ENCODE measurements at regions not wholly inside any gene's neighbourhood (a gene's known extent, or its start where the extent isn't known, plus 50 kb on each side); places are given as distances from the start of the nearest gene placed in this dataset.
"Not testable (repeated sequence)": the region's sequence is repeated elsewhere in the genome, so short reads cannot be mapped to it uniquely, and the experiment has no call there.

DNA sequence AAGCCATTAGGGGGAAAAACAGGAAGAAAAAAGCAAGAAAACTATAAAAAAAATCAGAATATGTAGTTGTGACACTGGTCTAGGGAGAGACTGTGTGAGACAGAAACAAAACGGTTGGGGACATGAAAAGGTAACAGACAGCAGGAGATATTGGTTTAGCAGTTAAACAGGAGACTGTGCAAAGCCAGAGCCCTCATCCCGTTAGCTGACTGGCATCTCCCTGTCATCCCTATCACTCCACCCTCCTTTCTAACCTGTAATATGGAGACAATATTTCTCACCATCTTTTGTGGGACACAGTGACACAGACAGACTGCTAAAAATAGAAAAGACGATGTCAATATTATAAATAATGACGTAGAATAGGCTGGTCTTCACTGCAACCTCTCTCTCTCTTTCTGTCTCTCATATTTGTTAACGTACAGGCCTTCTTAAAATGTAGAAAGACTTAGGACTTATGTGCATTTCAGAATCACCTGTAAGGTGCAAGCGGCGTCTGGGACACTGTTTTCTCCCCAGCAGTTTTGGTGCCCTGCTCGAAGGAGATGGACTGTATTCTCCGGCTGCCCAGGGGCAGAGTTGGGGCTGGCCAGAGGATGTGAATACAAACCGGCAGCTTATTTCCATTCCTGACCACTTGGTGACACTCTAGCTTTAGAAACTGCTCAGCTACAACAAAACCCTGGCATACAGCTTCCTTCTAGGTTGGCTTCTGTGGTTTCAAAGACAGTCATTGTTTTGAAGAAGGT, 190.6 kb downstream of the MAT2B start:
- peak; percentile 53 for DNase-seq (ENCODE audit: low read depth)

DNA sequence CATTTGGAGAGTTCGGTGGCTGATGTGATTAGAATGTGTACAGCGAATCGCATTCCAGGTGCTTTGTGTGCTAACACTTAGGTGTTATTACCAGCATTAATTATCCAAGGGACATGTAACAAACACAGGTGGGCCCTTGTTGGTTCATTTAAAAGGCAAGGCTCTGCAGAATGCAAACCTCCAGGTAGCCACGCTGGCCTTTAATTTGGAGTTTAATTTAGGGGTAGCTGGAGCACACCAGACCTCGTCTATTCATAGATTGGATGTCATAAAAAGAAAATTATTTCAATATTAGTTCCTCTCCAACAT, 191.1 kb downstream of the MAT2B start:
- no peak for DNase-seq (ENCODE audit: low read depth)

DNA sequence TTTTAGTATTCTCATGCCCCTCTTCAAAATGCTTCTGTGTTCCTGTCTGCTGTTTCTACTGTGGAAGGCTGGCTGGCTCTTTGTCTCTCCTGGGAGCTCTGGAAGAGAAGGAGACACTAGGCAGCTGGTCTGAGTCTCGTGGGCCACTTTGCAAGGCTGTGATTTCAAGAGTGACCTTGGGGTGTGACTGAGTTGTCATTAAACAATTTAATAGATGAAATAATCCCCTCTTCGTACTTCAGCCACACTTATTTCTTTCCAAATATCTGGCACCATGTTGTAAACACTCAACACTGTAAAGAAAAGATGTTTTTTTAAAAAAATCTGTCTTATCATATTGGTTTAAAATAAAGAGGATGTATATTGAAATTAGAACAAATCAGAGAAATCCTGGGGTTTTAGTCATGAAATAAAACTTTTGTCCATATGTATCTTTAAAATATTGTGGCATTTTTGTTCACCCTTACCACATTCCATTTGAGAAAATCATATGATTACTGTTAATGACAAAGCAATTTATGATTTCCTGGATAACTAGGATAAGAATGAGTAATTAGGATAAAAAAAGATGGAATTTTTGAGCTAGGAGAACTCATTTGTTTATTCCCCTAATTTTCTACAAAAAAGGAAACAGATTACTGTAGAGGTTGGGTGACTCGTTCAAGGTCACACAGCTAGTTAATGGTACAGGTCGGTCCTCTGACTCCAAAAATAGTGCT, 200.8 kb downstream of the MAT2B start:
- DNase-seq (ENCODE audit: low read depth): peak; percentile 9

DNA sequence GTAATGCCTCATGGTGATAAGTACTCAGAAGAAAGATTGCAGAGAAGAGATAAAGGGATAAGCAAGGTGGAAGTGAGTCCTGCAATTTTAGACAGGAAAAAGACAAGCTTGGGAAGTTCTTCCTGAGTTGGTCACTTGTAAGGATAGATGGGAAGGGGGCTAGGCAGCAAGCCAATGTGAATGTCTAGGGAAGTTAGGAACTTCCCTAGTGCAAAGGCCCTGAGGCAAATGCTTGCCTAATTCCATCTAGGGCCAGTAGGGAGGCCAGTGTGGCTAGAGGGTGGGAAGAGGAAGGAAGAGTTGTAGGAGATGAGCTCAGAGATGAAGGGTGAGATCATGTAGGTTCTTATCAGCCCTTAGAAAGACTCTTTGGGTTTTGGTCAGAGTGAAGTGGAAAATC, 206.6 kb downstream of the MAT2B start:
- no peak for DNase-seq (ENCODE audit: low read depth)

DNA sequence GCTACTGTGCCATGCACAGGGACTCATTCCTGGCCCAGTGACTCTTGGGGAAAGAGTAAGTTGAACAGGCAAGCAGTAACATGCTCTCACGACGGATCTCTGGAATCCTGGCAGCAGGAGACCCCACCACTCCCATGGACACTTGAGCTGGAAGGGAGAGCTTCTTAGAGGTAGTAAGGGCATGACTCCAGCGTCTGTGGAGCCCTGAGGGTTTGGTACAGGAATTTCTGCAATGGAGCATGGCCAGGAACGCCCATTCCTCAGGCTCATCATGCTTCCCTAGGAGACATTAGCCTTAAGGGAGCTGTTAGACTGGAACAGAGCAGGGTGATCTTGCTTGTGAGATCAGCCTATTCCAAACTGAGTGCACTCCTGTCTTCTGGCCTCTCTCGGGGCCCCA, 212.9 kb downstream of the MAT2B start:
- DNase-seq (ENCODE audit: low read depth): no peak

DNA sequence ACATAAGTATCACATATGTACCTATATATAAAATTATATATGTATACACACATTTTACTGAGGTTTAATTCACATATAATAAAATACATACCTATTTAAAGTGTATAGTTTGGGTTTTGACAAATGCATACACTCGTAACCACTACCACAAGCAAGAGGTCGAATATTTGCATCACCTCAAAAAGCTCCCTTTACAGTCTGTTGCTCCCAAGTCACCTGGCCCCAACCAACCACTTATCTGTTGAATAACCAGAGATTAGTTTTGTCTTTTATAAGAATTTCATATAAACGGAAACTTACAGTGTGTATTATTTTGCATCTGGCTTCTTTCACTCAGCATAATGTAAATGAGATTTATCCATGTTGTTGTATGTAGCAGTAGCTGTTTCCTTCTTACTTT, 218.9 kb downstream of the MAT2B start:
- DNase-seq (ENCODE audit: low read depth): no peak

DNA sequence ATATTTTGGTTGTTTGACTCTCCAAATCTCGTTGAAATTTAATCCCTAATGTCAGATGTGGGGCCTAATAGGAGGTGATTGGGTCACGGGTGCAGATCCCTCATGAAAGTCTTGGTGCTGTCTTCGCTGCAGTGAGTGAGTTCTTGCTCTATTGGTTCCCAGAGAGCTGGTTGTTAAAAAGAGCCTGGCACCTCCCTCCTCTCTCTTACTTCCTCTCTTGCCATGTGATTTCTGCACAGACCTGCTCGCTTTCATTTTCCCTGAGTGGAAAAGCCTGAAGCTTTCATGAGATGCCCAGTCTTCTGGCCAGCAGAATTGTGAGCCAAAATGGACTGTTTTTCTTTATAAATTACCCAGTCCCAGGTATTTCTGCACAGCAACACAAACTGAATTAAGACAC, 221.6 kb downstream of the MAT2B start:
- no peak for DNase-seq (ENCODE audit: low read depth)

DNA sequence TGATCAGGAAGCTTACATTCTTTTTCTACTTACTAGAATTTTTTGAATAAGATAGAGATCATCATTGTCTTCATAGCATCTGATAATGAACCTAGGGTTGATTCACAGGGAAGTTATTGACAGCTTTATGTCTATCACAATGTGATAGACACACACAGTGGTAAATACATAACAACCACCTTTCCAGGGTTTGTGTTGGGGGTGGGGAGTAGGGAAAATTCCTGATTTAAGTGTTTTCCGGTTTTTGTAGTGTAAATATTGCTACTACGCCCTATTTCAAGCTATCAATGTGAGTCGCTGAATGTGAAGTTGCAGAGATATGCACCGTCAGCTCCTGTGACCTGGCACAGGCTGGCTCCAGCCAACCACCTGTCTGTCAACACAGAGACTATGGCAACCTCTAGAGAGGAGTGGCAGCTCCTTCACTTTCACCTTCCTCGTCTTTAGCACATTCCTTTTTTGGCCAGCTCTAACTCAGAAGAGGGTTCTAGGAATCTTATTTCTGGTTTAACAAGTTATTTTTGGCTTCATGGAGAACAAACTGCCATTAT, 224.9 kb downstream of the MAT2B start:
- DNase-seq (ENCODE audit: low read depth): no peak

DNA sequence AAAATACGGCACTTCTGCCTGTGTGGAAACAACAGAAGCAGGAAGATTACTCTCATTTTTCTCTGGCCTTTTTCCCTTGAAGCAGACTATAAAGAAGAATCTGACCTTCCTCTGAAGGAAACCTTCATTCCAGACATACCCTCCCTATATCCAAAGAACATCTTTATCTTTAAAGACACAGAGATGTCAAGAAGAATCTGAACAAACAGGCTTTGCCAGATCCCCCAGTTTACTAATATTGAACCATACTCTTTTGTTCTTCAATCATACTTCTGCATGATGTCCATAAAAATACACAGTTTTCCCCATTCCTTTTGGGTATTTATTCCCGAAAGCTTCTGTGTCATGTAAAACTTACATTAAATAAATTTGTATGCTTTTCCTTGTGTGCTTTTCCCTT, 225.8 kb downstream of the MAT2B start:
- DNase-seq (ENCODE audit: low read depth): no peak

DNA sequence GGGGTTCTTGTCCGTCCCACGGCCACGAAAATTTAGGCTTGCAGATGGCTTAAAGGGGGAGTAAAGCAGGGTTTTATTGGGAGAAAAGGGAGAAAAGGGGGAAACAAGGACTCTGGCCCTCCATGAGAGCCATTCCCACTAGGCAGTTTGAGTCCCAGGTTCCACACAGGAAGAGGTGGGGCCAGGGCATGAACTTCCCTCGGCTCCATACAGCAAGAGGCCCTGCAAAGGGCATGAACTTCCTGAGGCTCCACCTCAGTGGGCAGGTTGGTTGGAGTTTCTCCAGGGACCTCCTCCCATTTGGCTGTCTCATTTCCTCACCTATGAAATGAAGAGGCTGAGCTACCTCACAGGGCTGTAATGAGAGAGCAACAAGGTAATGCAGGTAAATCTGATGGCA, 229.7 kb downstream of the MAT2B start:
- DNase-seq (ENCODE audit: low read depth): no peak

DNA sequence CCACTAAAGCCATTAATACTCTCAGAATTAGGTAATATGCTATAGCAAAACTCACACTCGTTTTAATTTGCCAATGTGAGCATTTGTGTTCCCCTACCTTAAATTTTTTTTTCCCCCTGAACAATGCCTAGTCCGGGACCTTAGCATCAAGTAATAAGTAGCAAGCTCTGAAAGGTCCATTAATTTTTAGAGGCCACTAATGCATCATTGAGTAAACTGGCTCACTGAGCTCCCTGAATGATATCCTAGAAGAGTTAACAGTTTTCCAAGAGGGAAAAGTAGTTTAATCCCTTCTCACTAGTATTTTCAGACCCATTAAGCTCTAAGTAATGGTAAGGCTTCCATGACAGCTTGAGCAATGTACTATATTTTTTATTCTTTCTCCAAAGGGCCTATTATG, 242.2 kb downstream of the MAT2B start:
- no peak for DNase-seq (ENCODE audit: low read depth)

DNA sequence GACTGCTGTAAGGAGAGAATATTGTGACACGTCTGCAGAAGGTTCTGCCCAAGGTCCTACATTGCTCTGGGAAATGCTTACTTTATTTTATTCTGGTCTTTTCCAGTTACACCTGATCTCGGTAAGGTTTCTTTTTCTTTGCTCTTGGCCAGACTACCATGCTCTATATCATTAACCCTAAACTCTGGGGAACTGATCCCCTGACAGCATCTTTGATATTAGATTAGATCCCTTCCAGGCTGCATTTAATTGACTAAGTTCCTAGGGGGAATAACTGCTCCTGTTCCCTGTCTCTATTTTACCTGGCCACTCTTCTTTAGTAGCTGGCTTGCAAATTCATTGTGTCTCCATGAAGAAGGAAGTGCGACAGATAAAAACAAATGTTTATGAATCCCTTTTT, 243.5 kb downstream of the MAT2B start:
- DNase-seq (ENCODE audit: low read depth): no peak

DNA sequence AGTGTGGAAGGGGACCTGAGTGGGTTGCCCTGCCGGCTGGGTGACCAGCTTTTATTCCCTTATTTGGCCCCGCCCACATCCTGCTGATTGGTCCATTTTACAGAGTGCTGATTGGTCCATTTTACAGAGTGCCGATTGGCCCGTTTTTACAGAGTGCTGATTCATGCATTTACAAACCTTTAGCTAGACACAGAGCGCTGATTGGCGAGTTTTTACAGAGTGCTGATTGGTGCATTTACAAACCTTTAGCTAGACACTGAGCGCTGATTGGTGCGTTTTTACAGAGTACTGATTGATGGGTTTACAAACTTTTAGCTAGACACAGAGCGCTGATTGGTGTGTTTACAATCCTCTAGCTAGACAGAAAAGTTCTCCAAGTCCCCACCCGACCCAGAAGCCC, 245.0 kb downstream of the MAT2B start:
- DNase-seq (ENCODE audit: low read depth): not testable (repeated sequence)

DNA sequence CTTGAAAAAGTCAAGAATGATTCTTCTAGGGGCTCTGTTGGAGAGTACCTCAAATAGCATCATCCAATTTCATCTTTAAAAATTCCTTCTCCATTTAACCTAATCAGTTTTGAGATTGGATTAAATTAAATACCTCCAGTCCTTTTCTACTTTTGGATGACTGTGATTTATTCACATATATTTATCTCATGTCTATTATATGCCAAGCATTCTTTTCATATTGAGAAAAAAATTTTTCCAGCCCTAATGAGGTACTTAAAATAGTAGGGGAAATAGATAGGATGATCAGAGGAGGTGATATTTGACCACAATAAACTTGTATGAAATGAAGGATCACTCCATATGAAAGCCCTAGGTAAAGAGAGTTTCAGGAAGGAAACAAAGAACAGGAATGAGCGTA, 250.1 kb downstream of the MAT2B start:
- DNase-seq (ENCODE audit: low read depth): no peak

DNA sequence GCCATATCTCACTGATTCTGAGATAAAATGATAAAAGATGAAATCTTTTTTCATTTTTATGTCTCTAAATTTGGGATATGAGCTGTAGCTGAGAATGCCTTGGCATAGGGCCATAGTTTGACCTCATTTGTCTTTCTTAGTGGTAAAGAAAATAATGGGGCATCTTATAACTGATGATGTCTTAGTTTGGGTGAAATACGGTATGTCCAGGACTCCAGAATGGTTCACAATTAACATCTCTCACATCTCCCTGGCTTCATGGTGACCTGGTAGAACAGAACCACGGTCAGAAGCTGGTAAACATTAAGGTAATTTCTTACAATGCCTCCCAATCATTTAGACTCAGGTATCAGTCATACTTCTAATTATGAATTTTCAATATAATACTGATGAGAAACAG, 250.8 kb downstream of the MAT2B start:
- no peak for DNase-seq (ENCODE audit: low read depth)

DNA sequence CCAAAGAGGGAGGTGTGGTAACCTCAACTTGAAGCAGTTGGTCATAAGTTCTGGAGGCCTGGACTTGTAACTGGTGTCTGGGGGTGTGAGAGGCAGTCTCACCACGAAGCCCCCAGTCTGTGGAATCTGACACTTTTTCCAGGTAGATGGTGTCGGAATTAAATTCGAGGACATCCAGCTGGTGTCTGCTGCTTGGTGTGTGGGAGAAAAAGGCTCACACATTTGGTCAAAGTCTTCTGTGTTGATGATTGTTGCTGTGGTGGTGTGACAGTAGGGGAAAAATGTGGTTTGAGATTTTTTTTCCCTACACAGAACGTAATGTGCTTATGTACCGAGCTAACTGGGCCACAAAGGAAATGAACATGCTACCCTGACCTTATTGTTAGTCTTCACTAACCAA, 251.9 kb downstream of the MAT2B start:
- no peak for DNase-seq (ENCODE audit: low read depth)

DNA sequence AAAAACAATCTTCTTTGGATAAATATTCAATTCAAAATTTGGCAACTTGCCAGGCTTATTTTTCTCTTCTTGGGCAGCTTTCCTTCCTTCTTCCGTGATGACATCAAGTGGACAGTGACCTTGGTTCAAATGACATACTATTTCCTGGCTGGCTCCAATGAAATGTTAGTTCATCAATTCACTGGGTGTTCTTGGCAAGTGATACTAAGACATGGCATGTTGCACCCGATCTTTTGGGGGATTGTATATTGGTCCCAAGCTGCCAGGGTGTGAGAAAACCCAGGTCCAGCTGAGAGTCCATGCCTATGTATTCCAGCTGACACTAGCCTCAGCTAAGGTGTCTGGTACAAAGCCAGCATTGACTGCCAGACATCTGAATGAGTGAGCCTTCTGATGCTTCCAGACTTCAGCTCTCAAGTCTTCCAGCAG, 252.9 kb downstream of the MAT2B start:
- DNase-seq (ENCODE audit: low read depth): no peak

DNA sequence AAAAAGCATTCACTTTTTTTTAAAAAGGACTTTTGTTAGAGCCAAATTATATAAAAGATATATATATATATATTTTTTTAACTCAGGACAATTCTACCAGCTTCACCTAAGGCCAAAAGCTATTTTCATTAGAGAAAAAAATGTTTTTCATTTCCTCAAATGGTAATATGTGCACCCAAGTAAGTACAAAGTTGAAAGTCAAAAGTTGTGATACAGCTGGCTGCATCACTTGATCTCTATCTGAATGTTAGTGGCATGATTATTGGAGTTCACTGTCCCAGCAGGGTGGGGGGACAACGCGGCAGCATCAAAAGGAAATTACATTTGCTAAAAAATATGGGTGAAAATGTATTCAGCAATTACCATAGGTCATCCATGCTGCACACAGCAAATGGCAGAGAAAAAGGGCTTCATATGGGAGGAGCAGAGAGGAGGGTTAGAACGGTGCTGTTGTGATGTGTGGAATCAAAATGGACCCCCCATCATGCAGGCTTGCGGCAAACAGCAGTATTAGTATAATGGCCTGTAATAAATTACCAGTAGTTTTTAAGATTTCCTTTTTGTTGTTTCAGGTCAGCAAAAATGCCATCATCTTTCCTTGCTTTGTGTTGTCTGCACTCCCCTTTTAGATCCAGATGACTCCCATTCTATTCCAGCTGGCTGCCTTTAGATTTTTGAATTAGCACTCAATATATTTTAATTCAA, 253.7 kb downstream of the MAT2B start:
- DNase-seq (ENCODE audit: low read depth): no peak

DNA sequence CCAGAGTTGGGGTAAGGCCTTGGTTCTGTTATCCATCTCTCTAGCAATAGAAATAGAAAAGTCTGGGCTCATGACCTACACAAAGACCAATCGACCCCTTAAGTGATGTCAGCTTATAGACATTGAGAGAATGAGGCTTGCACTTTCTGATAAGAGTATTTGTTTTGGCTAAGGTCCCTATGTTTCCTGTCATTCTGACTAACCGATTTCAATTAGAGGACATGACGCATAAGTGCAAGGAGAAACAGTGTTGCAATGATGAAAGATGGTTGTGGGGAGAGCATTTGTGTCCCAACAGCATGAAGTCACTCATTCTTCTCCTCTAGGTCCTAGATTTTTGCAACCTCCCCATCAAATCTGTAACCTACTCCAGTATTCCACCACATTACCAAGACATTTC, 255.1 kb downstream of the MAT2B start:
- no peak for DNase-seq (ENCODE audit: low read depth)

DNA sequence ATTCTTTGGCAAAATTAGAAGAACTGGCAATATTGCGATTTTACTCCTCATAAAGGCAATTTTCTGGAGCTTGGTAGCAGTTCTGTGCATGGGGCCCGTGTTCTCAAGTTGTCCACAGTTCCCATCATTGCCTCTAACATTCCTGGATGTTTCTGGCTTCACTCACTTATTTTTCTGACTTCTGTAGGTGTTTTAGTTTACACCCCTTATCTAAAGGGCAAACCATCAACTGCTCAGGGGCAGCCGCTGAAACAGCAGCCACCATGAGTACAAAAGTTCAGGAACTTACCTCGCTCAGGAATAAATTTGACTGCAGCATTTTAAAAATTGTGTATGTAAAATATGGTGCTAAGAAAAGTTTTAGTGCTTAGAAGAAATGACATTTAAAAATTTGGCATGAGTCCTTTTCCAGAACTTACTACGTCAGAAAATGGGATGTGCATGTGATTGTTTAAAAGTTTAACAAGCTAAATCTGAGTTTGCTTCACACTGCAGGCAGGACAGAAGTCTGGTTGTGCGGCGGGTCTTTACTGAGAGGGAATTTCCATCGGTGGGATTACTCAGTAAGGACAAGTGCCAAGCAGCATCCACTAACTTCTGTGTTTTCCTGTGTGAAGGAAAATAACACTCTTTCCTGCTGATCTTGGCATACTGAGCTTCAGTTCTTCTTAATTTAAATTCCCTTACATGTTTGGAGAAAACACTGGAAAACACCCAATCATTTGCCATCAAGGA, 261.7 kb downstream of the MAT2B start:
- no peak for DNase-seq (ENCODE audit: low read depth)

DNA sequence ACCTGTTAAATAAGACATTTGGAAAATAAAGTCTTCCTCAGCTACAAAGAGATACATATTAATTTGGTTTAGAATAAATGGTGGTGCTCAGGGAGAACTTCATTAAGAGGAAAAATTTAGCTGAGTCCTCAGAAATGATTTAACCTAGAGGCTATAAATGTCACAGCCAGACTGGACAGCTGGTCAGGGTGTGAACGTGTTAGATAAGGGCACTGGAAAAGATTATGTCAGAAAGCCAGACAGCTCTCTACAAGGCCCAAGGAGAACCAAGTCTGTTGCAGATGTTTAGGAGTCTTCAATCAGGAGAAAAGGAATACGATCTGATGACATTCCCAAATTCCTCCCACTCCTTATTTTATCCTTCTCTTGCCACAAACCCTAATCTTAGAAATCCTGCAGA, 265.2 kb downstream of the MAT2B start:
- DNase-seq (ENCODE audit: low read depth): peak; percentile 21

DNA sequence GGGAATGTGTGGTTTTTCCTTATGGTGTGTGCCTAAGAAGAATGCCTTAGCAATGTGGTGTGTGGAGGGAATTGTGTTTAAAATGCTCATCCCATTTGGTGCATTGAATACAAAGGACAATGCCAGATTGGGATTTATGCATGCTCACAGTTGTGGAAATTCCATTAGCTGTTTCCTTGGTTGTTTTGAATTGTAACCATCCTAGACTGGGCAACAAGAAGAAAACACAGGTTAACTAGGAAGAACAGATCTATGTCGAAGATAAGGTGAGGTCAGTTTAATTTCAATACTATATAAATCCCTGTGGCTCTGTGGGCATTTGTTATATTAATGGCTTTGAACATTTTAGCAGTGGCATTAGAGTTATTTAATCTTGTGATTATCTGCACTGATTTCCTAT, 266.8 kb downstream of the MAT2B start:
- no peak for DNase-seq (ENCODE audit: low read depth)

All from myocyte (in vitro differentiated cells).